Prostate gland (tissue), 2 donors: ENCODE measurements at regions not wholly inside any gene's neighbourhood (a gene's known extent, or its start where the extent isn't known, plus 50 kb on each side); places are given as distances from the start of the nearest gene placed in this dataset.
A peak's percentile ranks its signal among the peaks of the same experiment; 100 is the strongest.

Source experiments
- DNase-seq: peaks from one replicate; pipeline ENCODE4 v3.0.0-alpha.2; 2019; ENCODE audit warnings: low spot score
- H3K27ac ChIP-seq, 2 donors: fragments of 200-600 bp; sonication (generic); 2 replicates each; pipeline ENCODE4 v1.5.1; 2017 to 2019
- H3K27me3 ChIP-seq: fragments of 200-600 bp; sonication (generic); replicated peaks from 2 replicates; pipeline ENCODE4 v1.5.1; 2019; ENCODE audit not compliant: insufficient read depth
- H3K36me3 ChIP-seq, 2 donors: fragments of 200-600 bp; sonication (generic); 1 replicate in 1 of 2; 2 replicates in 1 of 2; pipeline versions ENCODE4 v1.5.1 to v1.8.1; 2017 to 2019
- H3K4me1 ChIP-seq: fragments of 200-600 bp; sonication (generic); replicated peaks from 2 replicates; pipeline ENCODE4 v1.5.1; 2019
- H3K4me3 ChIP-seq, 2 donors: fragments of 200-600 bp; sonication (generic); 2 replicates each; pipeline ENCODE4 v1.5.1; 2017 to 2019
- H3K9me3 ChIP-seq: fragments of 200-600 bp; sonication (generic); 2 replicates; pipeline ENCODE4 v1.5.1; 2017
- POLR2A ChIP-seq: fragments of 450-650 bp; IDR thresholded peaks from one replicate; pipeline ENCODE4 v1.6.1; 2016; ENCODE audit warnings: antibody characterized with exemption, mild to moderate bottlenecking
- POLR2AphosphoS5 ChIP-seq: sonication (generic); formaldehyde crosslinking; IDR thresholded peaks from one replicate; pipeline ENCODE4 v1.6.1; 2017; ENCODE audit warnings: antibody characterized with exemption
- WGBS: methylation state at CpG from one replicate; pipeline ENCODE4 v1.1.5; 2018; 5-methylcytosine and 5-hydroxymethylcytosine counted together
- intact Hi-C: fragments of 100-400 bp; cut with DNase I; formaldehyde crosslinking; loops from one replicate; pipeline ENCODE4 v1.14.2; 2022
- TF ChIP-seq, protein P1 (sequence below), 4 experiments: fragments of 200-600 bp in 2 of 4; fragments of 450-650 bp in 2 of 4; sonication (generic) in 2 of 4; IDR thresholded peaks; 1 replicate in 3 of 4; 2 replicates in 1 of 4; pipeline ENCODE4 v1.5.1; 2016 to 2019; ENCODE audit warnings: antibody characterized with exemption in 4 of 4, mild to moderate bottlenecking in 2 of 4, moderate library complexity in 2 of 4

DNA sequence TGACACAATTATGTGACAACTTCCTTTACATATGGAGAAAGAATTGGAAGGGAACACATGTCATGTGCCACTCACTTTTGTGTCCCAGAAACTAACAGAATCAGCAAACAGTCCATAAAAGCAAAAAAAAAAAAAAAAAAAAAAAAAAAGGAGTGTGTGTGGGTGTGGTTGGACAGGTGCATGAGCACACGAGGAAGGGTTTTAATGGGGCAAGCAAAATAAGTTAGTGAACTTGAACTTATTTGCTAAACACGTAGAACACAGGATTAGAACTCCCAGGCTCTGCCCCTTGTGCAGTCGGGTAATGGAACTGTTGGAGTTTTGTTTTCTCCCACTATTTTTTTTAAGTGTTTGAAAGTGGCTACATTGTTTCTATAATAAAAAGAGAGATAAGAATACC lies 74.8 kb upstream of the PJA2 start:
- intact Hi-C loops, result no loop called here
- no peak for TF ChIP-seq POLR2A
- TF ChIP-seq, protein P1, sequence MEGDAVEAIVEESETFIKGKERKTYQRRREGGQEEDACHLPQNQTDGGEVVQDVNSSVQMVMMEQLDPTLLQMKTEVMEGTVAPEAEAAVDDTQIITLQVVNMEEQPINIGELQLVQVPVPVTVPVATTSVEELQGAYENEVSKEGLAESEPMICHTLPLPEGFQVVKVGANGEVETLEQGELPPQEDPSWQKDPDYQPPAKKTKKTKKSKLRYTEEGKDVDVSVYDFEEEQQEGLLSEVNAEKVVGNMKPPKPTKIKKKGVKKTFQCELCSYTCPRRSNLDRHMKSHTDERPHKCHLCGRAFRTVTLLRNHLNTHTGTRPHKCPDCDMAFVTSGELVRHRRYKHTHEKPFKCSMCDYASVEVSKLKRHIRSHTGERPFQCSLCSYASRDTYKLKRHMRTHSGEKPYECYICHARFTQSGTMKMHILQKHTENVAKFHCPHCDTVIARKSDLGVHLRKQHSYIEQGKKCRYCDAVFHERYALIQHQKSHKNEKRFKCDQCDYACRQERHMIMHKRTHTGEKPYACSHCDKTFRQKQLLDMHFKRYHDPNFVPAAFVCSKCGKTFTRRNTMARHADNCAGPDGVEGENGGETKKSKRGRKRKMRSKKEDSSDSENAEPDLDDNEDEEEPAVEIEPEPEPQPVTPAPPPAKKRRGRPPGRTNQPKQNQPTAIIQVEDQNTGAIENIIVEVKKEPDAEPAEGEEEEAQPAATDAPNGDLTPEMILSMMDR (IDR thresholded peaks at IDR 0.05), result no peak
- no peak for TF ChIP-seq POLR2AphosphoS5
- no peak overlapping the region for H3K4me3 ChIP-seq
- H3K9me3 ChIP-seq, result no peaks in the 10 kb centered on the region
- H3K27ac ChIP-seq, result no peak overlapping the region
- WGBS, result 32% methylated on average over 3 of the region's 3 CpGs
- no peaks in the 10 kb centered on the region for H3K36me3 ChIP-seq
- H3K4me1 ChIP-seq, result no peaks in the 10 kb centered on the region
- no peak for DNase-seq
- H3K27me3 ChIP-seq, result no peaks in the 10 kb centered on the region

DNA sequence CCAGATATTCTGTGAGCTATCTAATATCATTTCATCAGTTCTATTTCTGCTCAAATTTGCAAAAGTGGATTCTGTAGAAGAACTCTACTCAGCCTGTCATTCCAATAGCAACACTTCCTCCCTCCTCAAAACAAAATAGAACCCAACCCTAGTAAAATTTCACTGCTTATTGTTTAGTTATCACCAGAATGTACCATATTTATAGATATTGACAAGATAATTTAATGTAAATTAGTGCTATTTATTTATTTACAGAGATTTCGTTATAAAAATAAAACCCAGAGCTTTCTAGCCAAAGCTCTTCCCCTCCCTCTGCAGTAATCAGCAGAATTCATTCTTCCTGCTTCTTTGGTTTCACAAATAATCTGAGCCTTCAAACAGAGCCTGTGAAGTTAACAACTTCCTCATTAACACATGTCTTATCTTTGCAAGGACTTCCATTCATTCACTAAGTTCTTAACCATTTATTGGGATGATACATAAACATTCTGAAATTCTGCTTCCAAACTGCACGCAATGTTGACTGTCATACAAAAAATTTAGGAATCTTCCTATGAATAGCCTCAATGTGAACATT lies 73.7 kb upstream of the PJA2 start:
- Histone ChIP-seq H3K4me1 (no peaks in the 10 kb centered on the region), H3K27me3 (no peaks in the 10 kb centered on the region), H3K9me3 (no peaks in the 10 kb centered on the region), H3K4me3 (no peak overlapping the region), H3K27ac (no peak overlapping the region), H3K36me3 (no peaks in the 10 kb centered on the region)
- intact Hi-C loops, result no loop called here
- DNase-seq, result no peak
- WGBS, result 48% methylated on average over 2 of the region's 2 CpGs
- TF ChIP-seq POLR2A (no peak), POLR2AphosphoS5 (no peak)
- TF ChIP-seq, protein P1 (IDR thresholded peaks at IDR 0.05), result no peak

DNA sequence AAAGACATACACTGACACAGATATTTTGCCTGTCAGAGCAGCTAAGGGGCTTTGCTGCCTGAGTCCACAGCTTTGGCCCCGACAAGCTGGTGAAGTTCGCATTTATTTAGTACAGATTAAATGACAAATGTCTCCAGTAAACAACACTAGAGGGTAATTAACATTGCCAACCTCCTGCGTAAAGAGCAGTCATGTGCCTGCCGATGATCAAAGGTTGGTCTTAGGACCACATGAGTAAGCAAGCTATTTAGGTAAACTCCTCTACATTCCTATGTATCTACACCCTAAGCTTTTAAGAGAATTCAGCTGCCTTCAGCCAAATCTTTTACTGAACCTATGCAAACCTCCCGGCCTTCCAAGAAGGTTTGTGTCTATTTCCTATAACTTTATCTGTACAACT lies 73.0 kb upstream of the PJA2 start:
- no peak overlapping the region for H3K27ac ChIP-seq
- H3K27me3 ChIP-seq, result no peaks in the 10 kb centered on the region
- no peaks in the 10 kb centered on the region for H3K36me3 ChIP-seq
- no peak for DNase-seq
- H3K4me3 ChIP-seq, result no peak overlapping the region
- H3K4me1 ChIP-seq, result no peaks in the 10 kb centered on the region
- WGBS, result 85% methylated on average over 5 of the region's 5 CpGs
- TF ChIP-seq, protein P1 (IDR thresholded peaks at IDR 0.05), result no peak
- TF ChIP-seq POLR2A, result no peak
- TF ChIP-seq POLR2AphosphoS5, result no peak
- no peaks in the 10 kb centered on the region for H3K9me3 ChIP-seq
- intact Hi-C loops, result no loop called here

DNA sequence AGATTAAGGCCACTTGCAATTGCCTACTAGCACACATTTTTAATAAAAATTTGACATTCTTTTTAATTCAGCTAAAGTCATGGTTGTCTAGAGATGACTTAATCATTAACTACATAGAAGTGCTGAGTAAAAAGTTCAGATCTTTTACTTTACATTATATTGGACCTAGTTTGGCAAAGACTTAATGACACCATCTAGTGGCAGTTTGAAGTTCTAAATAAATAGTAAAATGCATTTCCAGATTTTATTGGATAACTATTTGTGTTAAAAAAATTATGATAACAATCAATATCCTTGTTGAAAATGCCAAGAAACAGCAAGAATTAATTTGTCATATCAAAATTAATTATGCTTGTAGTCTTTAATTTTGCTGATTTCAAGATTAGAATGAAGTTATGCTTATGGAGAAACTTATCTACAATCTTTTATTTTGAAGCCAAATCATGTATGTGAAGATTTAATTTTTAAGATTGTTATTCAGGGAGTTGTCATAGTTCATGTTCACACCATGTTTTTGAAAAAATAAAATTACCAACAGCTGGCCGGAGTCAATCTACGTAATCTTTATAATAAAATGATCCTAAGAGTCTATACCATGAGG lies 69.6 kb upstream of the PJA2 start:
- no peaks in the 10 kb centered on the region for H3K27me3 ChIP-seq
- H3K4me3 ChIP-seq, result no peak overlapping the region
- H3K36me3 ChIP-seq, result no peaks in the 10 kb centered on the region
- DNase-seq, result no peak
- intact Hi-C loops, result loop anchor here (10.0 kb wide), 1 partner anchor 795 kb away; no protein-coding TSS in a partner anchor
- WGBS, result 94% methylated on average over 2 of the region's 2 CpGs
- H3K4me1 ChIP-seq, result no peaks in the 10 kb centered on the region
- TF ChIP-seq, protein P1 (IDR thresholded peaks at IDR 0.05), result peak in 3 of 4 experiments; percentile 32 to 52 (median 34)
- TF ChIP-seq POLR2AphosphoS5, result no peak
- no peak overlapping the region for H3K27ac ChIP-seq
- no peaks in the 10 kb centered on the region for H3K9me3 ChIP-seq

DNA sequence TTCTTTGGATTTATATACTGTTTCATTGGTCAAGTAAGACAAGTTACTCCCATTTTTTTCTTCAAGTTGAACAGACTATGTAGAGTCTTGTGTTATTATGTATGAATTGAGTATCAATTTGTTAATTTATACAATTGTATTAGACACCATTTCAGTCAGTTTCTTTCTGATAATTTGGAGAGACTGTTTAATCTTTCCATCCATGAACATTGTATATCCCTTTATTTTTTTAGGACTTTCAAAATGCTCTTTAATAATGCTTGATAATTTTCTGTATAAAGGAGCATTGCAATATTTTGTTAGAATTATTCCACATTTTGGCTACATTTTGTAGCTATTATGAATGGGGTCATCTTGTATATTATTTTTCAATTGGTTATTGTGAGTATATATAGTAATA lies 69.1 kb upstream of the PJA2 start:
- Histone ChIP-seq H3K27me3 (no peaks in the 10 kb centered on the region), H3K4me3 (no peak overlapping the region), H3K36me3 (no peaks in the 10 kb centered on the region), H3K4me1 (no peaks in the 10 kb centered on the region), H3K27ac (no peak overlapping the region), H3K9me3 (no peaks in the 10 kb centered on the region)
- no peak for DNase-seq
- TF ChIP-seq, protein P1 (IDR thresholded peaks at IDR 0.05), result no peak
- no peak for TF ChIP-seq POLR2A
- intact Hi-C loops, result loop anchor here (10.0 kb wide), 1 partner anchor 794 kb away; no protein-coding TSS in a partner anchor
